Urinary bladder (tissue), 3 donors: ENCODE measurements at regions not wholly inside any gene's neighbourhood (a gene's known extent, or its start where the extent isn't known, plus 50 kb on each side); places are given as distances from the start of the nearest gene placed in this dataset.

Source experiments
- DNase-seq: peaks from one replicate; pipeline ENCODE4 v3.0.0-alpha.2; 2015; ENCODE audit errors: extremely low spot score
- H3K27ac ChIP-seq: one replicate; pipeline ENCODE4 v1.5.1; 2013; ENCODE audit warnings: low read depth, mild to moderate bottlenecking, moderate library complexity
- H3K36me3 ChIP-seq: one replicate; pipeline ENCODE4 v1.6.1; 2013; ENCODE audit warnings: mild to moderate bottlenecking, moderate library complexity; ENCODE audit not compliant: insufficient read depth
- H3K4me1 ChIP-seq: one replicate; pipeline ENCODE4 v1.6.1; 2013; ENCODE audit warnings: mild to moderate bottlenecking, moderate library complexity; ENCODE audit not compliant: insufficient read depth
- H3K4me3 ChIP-seq: one replicate; pipeline ENCODE4 v1.5.1; 2013; ENCODE audit warnings: low read depth, low read length
- WGBS: extraction: QIAGEN DNeasy Blood & Tissue Kit; methylation state at CpG from one replicate; pipeline ENCODE4 v1.1.7; 2013; 5-methylcytosine and 5-hydroxymethylcytosine counted together
- donor health status: healthy with polysubstance abuse.
- donor health status: healthy.

DNA sequence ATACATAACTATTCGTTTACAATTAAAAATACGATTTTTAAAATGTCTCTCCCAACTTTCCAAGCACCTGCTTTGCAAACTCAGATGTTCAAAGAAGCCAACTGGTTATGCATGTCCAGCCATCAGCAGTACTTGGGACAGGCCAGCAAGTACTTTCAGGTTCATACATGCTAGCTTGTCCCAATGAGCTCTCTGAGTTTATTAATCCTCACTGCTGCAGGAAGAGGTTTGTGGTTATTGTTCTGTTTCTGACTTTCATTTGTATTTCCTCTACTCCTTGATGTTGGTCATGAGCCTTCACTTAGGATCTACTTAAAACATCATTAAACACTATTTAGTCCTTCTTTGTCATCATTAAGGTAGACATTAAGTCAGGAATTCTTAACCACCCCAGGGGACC lies 374.1 kb downstream of the LRATD1 start:
- no peak overlapping the region for H3K27ac ChIP-seq
- H3K4me1 ChIP-seq: no peaks in the 10 kb centered on the region
- no peak for DNase-seq
- H3K4me3 ChIP-seq: no peak overlapping the region
- H3K36me3 ChIP-seq: no peaks in the 10 kb centered on the region
- 87% methylated on average over 2 of the region's 2 CpGs for WGBS

DNA sequence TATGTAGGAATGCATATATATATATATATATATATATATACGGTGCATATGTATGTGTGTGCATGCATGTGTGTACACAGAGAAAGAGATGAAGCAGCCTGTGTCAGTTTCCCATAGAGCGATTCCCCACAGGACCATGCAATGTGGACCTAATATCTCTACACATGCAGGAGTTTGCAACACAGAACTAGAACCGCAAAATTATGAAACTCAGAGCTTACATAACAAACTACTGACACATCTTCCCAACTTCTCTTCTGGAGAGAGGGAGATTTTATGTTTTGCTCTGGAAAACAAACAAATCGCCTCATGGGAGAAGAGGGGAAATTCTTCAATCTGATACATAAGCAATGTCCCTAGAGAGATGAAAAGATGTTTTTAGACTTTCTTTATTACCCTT lies 377.2 kb downstream of the LRATD1 start:
- 89% methylated on average over 4 of the region's 4 CpGs for WGBS
- no peaks in the 10 kb centered on the region for H3K4me1 ChIP-seq
- no peaks in the 10 kb centered on the region for H3K36me3 ChIP-seq
- no peak overlapping the region for H3K4me3 ChIP-seq
- no peak overlapping the region for H3K27ac ChIP-seq
- no peak for DNase-seq

- H3K4me3 ChIP-seq: no peak overlapping the region
- no peak overlapping the region for H3K27ac ChIP-seq
- H3K4me1 ChIP-seq: no peaks in the 10 kb centered on the region
- no peaks in the 10 kb centered on the region for H3K36me3 ChIP-seq
- WGBS: 91% methylated on average over 1 of the region's 1 CpG
- no peak for DNase-seq
These were observed 377.8 kb downstream of the LRATD1 start for GRCh38 chr2:15010346-15010745.

GRCh38 chr2:15018814-15019213 lies 386.3 kb downstream of the LRATD1 start:
- no peak for DNase-seq
- Histone ChIP-seq H3K4me1 (no peaks in the 10 kb centered on the region), H3K27ac (no peak overlapping the region), H3K36me3 (no peaks in the 10 kb centered on the region), H3K4me3 (no peak overlapping the region)
- 77% methylated on average over 1 of the region's 1 CpG for WGBS

DNA sequence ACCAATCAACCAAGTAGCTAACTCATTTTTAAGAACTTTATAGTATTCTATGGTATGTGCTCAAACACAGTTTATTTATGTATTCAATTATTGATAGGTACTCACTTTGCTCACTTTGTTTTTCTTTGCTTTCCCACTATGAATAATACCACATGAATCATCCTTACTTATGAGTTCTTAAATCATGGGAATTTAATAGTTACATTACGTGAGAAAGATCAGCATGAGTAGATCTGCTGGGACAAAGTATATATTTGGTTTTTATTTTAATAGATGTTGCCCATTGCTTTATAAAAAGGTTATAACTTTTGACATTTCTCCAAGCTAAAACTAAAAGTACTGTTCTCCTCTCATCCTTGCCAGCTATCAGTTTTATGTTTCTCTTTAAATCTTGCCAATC lies 390.7 kb downstream of the LRATD1 start:
- Histone ChIP-seq H3K36me3 (no peaks in the 10 kb centered on the region), H3K4me3 (no peak overlapping the region), H3K27ac (no peak overlapping the region), H3K4me1 (no peaks in the 10 kb centered on the region)
- no peak for DNase-seq
- 85% methylated on average over 1 of the region's 1 CpG for WGBS

- Histone ChIP-seq H3K36me3 (no peaks in the 10 kb centered on the region), H3K27ac (no peak overlapping the region), H3K4me3 (no peak overlapping the region), H3K4me1 (no peaks in the 10 kb centered on the region)
- 51% methylated on average over 2 of the region's 2 CpGs for WGBS
- no peak for DNase-seq
These were observed 395.9 kb downstream of the LRATD1 start for GRCh38 chr2:15028406-15028805.

- H3K36me3 ChIP-seq: no peaks in the 10 kb centered on the region
- H3K4me1 ChIP-seq: no peaks in the 10 kb centered on the region
- H3K27ac ChIP-seq: no peak overlapping the region
- no peak for DNase-seq
- 88% methylated on average over 4 of the region's 4 CpGs for WGBS
- H3K4me3 ChIP-seq: no peak overlapping the region
These were observed 399.3 kb downstream of the LRATD1 start for GRCh38 chr2:15031745-15032240.

DNA sequence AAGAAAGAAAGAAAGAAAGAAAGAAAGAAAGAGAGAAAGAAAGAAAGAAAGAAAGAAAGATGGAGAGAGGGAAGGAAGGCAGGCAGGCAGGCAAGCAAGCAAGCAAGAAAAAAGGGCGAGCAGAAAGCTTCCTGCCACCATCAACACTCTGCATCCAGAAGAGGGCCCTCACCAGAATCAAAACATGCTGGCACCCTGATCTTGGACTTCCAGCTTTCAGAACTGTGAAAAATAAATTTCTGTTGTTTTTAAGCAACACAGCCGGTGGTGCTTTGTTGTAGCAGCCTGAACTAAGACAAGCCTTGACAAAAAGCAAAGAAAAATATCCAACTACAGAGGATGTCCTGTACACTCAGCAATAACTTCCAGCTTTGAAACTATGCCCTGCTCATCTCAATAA lies 401.7 kb downstream of the LRATD1 start:
- no peak for DNase-seq
- H3K4me3 ChIP-seq: no peak overlapping the region
- no peaks in the 10 kb centered on the region for H3K36me3 ChIP-seq
- H3K27ac ChIP-seq: no peak overlapping the region
- no peaks in the 10 kb centered on the region for H3K4me1 ChIP-seq
- 59% methylated on average over 2 of the region's 2 CpGs for WGBS

DNA sequence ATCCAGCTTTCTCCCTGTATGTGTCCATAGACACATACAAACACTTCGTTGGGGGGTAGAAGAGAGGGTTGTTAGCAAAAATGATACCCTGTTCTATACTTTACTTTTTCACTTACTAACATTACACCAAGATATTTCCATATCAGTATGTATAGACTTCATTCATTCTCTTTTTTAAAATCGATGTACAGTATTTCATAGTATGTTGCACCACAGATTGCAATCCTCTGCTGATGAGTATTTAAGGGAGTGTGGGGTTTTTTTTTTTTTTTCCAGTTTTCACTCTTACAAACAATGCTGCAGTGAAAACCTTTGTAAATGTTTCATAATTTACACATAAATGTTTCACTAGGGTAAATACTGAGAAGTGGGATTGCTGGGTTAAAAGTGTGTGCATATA lies 402.3 kb downstream of the LRATD1 start:
- DNase-seq: no peak
- H3K27ac ChIP-seq: no peak overlapping the region
- H3K36me3 ChIP-seq: no peaks in the 10 kb centered on the region
- H3K4me1 ChIP-seq: no peaks in the 10 kb centered on the region
- no peak overlapping the region for H3K4me3 ChIP-seq
- 78% methylated on average over 2 of the region's 2 CpGs for WGBS

- WGBS: 70% methylated on average over 15 of the region's 15 CpGs
- Histone ChIP-seq H3K36me3 (no peaks in the 10 kb centered on the region), H3K4me3 (no peak overlapping the region), H3K4me1 (no peaks in the 10 kb centered on the region), H3K27ac (no peak overlapping the region)
- no peak for DNase-seq
These were observed 406.1 kb downstream of the LRATD1 start for GRCh38 chr2:15038366-15039364.

GRCh38 chr2:15040429-15041084 lies 408.0 kb downstream of the LRATD1 start:
- no peaks in the 10 kb centered on the region for H3K4me1 ChIP-seq
- 69% methylated on average over 8 of the region's 8 CpGs for WGBS
- no peak for DNase-seq
- no peaks in the 10 kb centered on the region for H3K36me3 ChIP-seq
- no peak overlapping the region for H3K27ac ChIP-seq
- H3K4me3 ChIP-seq: no peak overlapping the region

DNA sequence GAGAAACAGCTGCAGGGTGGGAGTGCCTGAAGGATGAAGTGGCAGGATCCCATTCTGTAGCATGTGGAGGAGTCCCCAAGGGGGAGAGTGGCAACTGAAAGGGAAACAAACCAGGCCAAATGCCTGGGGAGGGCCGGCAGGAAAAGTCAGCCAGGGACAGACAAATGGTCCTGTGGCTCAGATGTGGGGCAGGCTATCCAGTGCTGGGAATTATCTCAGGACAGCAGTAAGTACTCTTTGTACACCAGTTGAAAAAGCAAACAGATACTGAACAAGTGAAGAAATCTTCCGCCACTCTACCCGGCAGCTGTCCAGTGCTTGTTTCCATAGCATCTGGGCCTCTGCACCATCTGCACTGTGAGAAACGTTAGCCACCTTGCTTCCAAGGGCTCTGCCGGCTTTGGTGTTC lies 408.9 kb downstream of the LRATD1 start:
- Histone ChIP-seq H3K4me1 (no peaks in the 10 kb centered on the region), H3K4me3 (no peak overlapping the region), H3K27ac (no peak overlapping the region), H3K36me3 (no peaks in the 10 kb centered on the region)
- DNase-seq: no peak
- WGBS: 55% methylated on average over 5 of the region's 5 CpGs

DNA sequence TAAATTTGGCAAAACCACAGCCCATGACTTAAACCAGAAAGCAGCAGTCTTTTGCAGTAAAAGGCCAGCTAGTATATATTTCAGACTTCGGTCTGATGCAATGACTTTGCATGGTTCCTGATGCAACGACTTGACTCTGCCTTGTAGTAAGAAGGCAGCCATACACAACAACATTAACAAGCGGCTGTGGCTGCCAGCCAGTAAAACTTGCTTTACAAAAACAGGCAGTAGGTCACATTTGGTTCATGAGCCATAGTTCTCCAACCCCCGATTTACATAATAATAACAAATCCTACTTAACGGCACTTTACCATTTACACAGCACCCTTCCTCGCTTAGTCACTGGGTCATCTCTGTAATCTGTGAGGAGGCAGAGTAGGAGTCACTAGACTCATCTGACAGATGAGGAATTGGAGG lies 410.3 kb downstream of the LRATD1 start:
- 19% methylated on average over 6 of the region's 6 CpGs for WGBS
- Histone ChIP-seq H3K27ac (no peak overlapping the region), H3K4me3 (no peak overlapping the region), H3K4me1 (no peaks in the 10 kb centered on the region), H3K36me3 (no peaks in the 10 kb centered on the region)
- DNase-seq: no peak
